HEK293 (cell line): ENCODE measurements at regions not wholly inside any gene's neighbourhood (a gene's known extent, or its start where the extent isn't known, plus 50 kb on each side); places are given as distances from the start of the nearest gene placed in this dataset.
A peak's percentile ranks its signal among the peaks of the same experiment; 100 is the strongest.

Experiments
- GLIS1 ChIP-seq: fragments of 450-650 bp; formaldehyde crosslinking; IDR thresholded peaks from 2 replicates; pipeline ENCODE4 v1.5.1; 2016; ENCODE audit warnings: missing biosample characterization, missing genetic modification characterization
- GLIS2 ChIP-seq: fragments of 450-650 bp; formaldehyde crosslinking; IDR thresholded peaks from 2 replicates; pipeline ENCODE4 v1.5.1; 2016; ENCODE audit warnings: missing biosample characterization, missing genetic modification characterization
- HOXD13 ChIP-seq: sonication (generic); formaldehyde crosslinking; IDR thresholded peaks from 2 replicates; pipeline ENCODE4 v1.8.0; 2022; ENCODE audit warnings: missing genetic modification reagents, borderline replicate concordance
- KLF1 ChIP-seq: fragments of 450-650 bp; formaldehyde crosslinking; IDR thresholded peaks from 2 replicates; pipeline ENCODE4 v1.5.1; 2016; ENCODE audit warnings: missing biosample characterization, missing genetic modification characterization
- KLF9 ChIP-seq: fragments of 450-650 bp; formaldehyde crosslinking; IDR thresholded peaks from 2 replicates; pipeline ENCODE4 v1.5.1; 2016; ENCODE audit warnings: missing biosample characterization, missing genetic modification characterization, low read depth
- SP3 ChIP-seq: fragments of 450-650 bp; formaldehyde crosslinking; IDR thresholded peaks from 2 replicates; pipeline ENCODE4 v1.5.1; 2016; ENCODE audit warnings: missing biosample characterization, missing genetic modification characterization
- YY1 ChIP-seq: fragments of 450-650 bp; formaldehyde crosslinking; IDR thresholded peaks from 2 replicates; pipeline ENCODE4 v1.5.1; 2018; ENCODE audit warnings: missing biosample characterization, missing genetic modification characterization
- YY2 ChIP-seq: fragments of 450-650 bp; formaldehyde crosslinking; IDR thresholded peaks from 2 replicates; pipeline ENCODE4 v1.5.1; 2016; ENCODE audit warnings: missing biosample characterization, missing genetic modification characterization
- ZBTB17 ChIP-seq: fragments of 450-650 bp; formaldehyde crosslinking; IDR thresholded peaks from 2 replicates; pipeline ENCODE4 v1.5.1; 2016; ENCODE audit warnings: missing biosample characterization, missing genetic modification characterization
- ZBTB44 ChIP-seq: fragments of 450-650 bp; IDR thresholded peaks from 2 replicates; pipeline ENCODE4 v1.5.1; 2018; ENCODE audit warnings: missing biosample characterization, mild to moderate bottlenecking, missing genetic modification characterization
- ZNF132 ChIP-seq: fragments of 450-650 bp; formaldehyde crosslinking; IDR thresholded peaks from 2 replicates; pipeline ENCODE4 v1.5.1; 2017; ENCODE audit warnings: missing biosample characterization, missing genetic modification characterization, borderline replicate concordance
- ZNF138 ChIP-seq: fragments of 450-650 bp; formaldehyde crosslinking; IDR thresholded peaks from 2 replicates; pipeline ENCODE4 v1.5.1; 2016; ENCODE audit warnings: missing biosample characterization, missing genetic modification characterization, borderline replicate concordance
- ZNF146 ChIP-seq: fragments of 450-650 bp; formaldehyde crosslinking; IDR thresholded peaks from 2 replicates; pipeline ENCODE4 v1.5.1; 2016; ENCODE audit warnings: missing biosample characterization, missing genetic modification characterization
- ZNF2 ChIP-seq: fragments of 450-650 bp; formaldehyde crosslinking; IDR thresholded peaks from 2 replicates; pipeline ENCODE4 v1.5.1; 2016; ENCODE audit warnings: missing biosample characterization, missing genetic modification characterization
- ZNF266 ChIP-seq: fragments of 450-650 bp; formaldehyde crosslinking; IDR thresholded peaks from 2 replicates; pipeline ENCODE4 v1.5.1; 2016; ENCODE audit warnings: missing biosample characterization, missing genetic modification characterization, low read depth
- ZNF324 ChIP-seq: fragments of 450-650 bp; formaldehyde crosslinking; IDR thresholded peaks from 2 replicates; pipeline ENCODE4 v1.5.1; 2016; ENCODE audit warnings: missing biosample characterization, missing genetic modification characterization
- ZNF341 ChIP-seq: fragments of 450-650 bp; formaldehyde crosslinking; IDR thresholded peaks from 2 replicates; pipeline ENCODE4; 2016; ENCODE audit warnings: low read depth, missing biosample characterization, missing genetic modification characterization
- ZNF350 ChIP-seq: fragments of 450-650 bp; formaldehyde crosslinking; IDR thresholded peaks from 2 replicates; pipeline ENCODE4 v1.5.0; 2017; ENCODE audit warnings: missing biosample characterization, mild to moderate bottlenecking, missing genetic modification characterization
- ZNF354C ChIP-seq: fragments of 450-650 bp; formaldehyde crosslinking; IDR thresholded peaks from 2 replicates; pipeline ENCODE4 v1.5.1; 2016; ENCODE audit warnings: missing biosample characterization, missing genetic modification characterization, low read depth, borderline replicate concordance
- ZNF391 ChIP-seq: fragments of 450-650 bp; formaldehyde crosslinking; IDR thresholded peaks from 2 replicates; pipeline ENCODE4 v1.5.1; 2016; ENCODE audit warnings: low read depth, missing biosample characterization, missing genetic modification characterization, borderline replicate concordance
- ZNF426 ChIP-seq: fragments of 450-650 bp; formaldehyde crosslinking; IDR thresholded peaks from 2 replicates; pipeline ENCODE4 v1.5.1; 2017; ENCODE audit warnings: missing biosample characterization, missing genetic modification characterization, mild to moderate bottlenecking, inconsistent platforms, moderate library complexity
- ZNF433 ChIP-seq: fragments of 450-650 bp; formaldehyde crosslinking; IDR thresholded peaks from 2 replicates; pipeline ENCODE4 v1.5.1; 2016; ENCODE audit warnings: missing biosample characterization, missing genetic modification characterization, low read depth
- ZNF514 ChIP-seq: fragments of 450-650 bp; formaldehyde crosslinking; IDR thresholded peaks from 2 replicates; pipeline ENCODE4 v1.5.1; 2016; ENCODE audit warnings: missing biosample characterization, missing genetic modification characterization
- ZNF521 ChIP-seq: fragments of 450-650 bp; formaldehyde crosslinking; IDR thresholded peaks from 2 replicates; pipeline ENCODE4 v1.5.1; 2017; ENCODE audit warnings: missing biosample characterization, mild to moderate bottlenecking, missing genetic modification characterization
- ZNF530 ChIP-seq: fragments of 450-650 bp; formaldehyde crosslinking; IDR thresholded peaks from 2 replicates; pipeline ENCODE4 v1.5.1; 2016; ENCODE audit warnings: low read depth, missing biosample characterization, missing genetic modification characterization
- ZNF558 ChIP-seq: fragments of 450-650 bp; formaldehyde crosslinking; IDR thresholded peaks from 2 replicates; pipeline ENCODE4 v1.5.1; 2016; ENCODE audit warnings: missing biosample characterization, missing genetic modification characterization
- ZNF561 ChIP-seq: fragments of 450-650 bp; IDR thresholded peaks from 2 replicates; pipeline ENCODE4 v1.5.1; 2018; ENCODE audit warnings: missing biosample characterization, missing genetic modification characterization, borderline replicate concordance
- ZNF596 ChIP-seq: fragments of 450-650 bp; IDR thresholded peaks from 2 replicates; pipeline ENCODE4 v1.5.0; 2018; ENCODE audit warnings: missing biosample characterization, mild to moderate bottlenecking, missing genetic modification characterization, moderate library complexity
- ZNF600 ChIP-seq: fragments of 450-650 bp; formaldehyde crosslinking; IDR thresholded peaks from 2 replicates; pipeline ENCODE4 v1.5.1; 2016; ENCODE audit warnings: missing biosample characterization, missing genetic modification characterization
- ZNF623 ChIP-seq: fragments of 450-650 bp; formaldehyde crosslinking; IDR thresholded peaks from 2 replicates; pipeline ENCODE4 v1.5.1; 2016; ENCODE audit warnings: missing biosample characterization, missing genetic modification characterization
- ZNF664 ChIP-seq: fragments of 450-650 bp; formaldehyde crosslinking; IDR thresholded peaks from 2 replicates; pipeline ENCODE4 v1.5.1; 2016; ENCODE audit warnings: missing biosample characterization, missing genetic modification characterization
- ZNF843 ChIP-seq: fragments of 450-650 bp; formaldehyde crosslinking; IDR thresholded peaks from 2 replicates; pipeline ENCODE4 v1.5.1; 2016; ENCODE audit warnings: missing biosample characterization, missing genetic modification characterization
- TF ChIP-seq, protein P1 (sequence below): fragments of 450-650 bp; formaldehyde crosslinking; IDR thresholded peaks from 2 replicates; pipeline ENCODE4 v1.5.1; 2016; ENCODE audit warnings: missing biosample characterization, missing genetic modification characterization
- TF ChIP-seq, protein P2 (sequence below): fragments of 450-650 bp; formaldehyde crosslinking; IDR thresholded peaks from 2 replicates; pipeline ENCODE4 v1.5.1; 2016; ENCODE audit warnings: missing biosample characterization, missing genetic modification characterization
- TF ChIP-seq, protein P3 (sequence below): fragments of 450-650 bp; formaldehyde crosslinking; IDR thresholded peaks from 2 replicates; pipeline ENCODE4 v1.5.1; 2016; ENCODE audit warnings: missing biosample characterization, missing genetic modification characterization

- TF ChIP-seq ZNF561 (tag by site-specific recombination) (0 out of 2 replicates have a peak, but pooled peaks have one; percentile 47), ZNF341 (tag by site-specific recombination) (no peak), ZNF132 (no peak), ZNF324 (tag by site-specific recombination) (no peak), ZNF843 (tag by site-specific recombination) (no peak), ZNF138 (tag by site-specific recombination) (no peak), ZNF354C (tag by site-specific recombination) (no peak), KLF9 (tag by site-specific recombination) (peak; percentile 25; the same call in 1 of the 2 replicates), ZNF433 (tag by site-specific recombination) (no peak), ZNF426 (tag by site-specific recombination) (no peak), KLF1 (tag by site-specific recombination) (peak; percentile 19; the same call in 1 of the 2 replicates), ZBTB17 (peak; percentile 51; the same call in 1 of the 2 replicates), ZNF521 (tag by site-specific recombination) (no peak), SP3 (tag by site-specific recombination) (no peak), ZNF391 (no peak), ZNF266 (tag by site-specific recombination) (no peak), YY2 (no peak), ZNF514 (no peak), ZNF623 (tag by site-specific recombination) (no peak), ZNF146 (tag by site-specific recombination) (no peak), ZNF530 (tag by site-specific recombination) (no peak), ZNF600 (0 out of 2 replicates have a peak, but pooled peaks have one; percentile 41), GLIS2 (0 out of 2 replicates have a peak, but pooled peaks have one; percentile 26), ZNF2 (tag by site-specific recombination) (0 out of 2 replicates have a peak, but pooled peaks have one; percentile 24), ZNF596 (no peak), ZBTB44 (tag by site-specific recombination) (no peak), GLIS1 (peak; percentile 26; the same call in 1 of the 2 replicates), YY1 (tag by site-specific recombination) (no peak), ZNF558 (tag by site-specific recombination) (no peak), ZNF350 (tag by site-specific recombination) (no peak), ZNF664 (tag by site-specific recombination) (no peak), HOXD13 (CRISPR knock-in tag) (peak; percentile 59; the same call in 1 of the 2 replicates)
- TF ChIP-seq, protein P1, sequence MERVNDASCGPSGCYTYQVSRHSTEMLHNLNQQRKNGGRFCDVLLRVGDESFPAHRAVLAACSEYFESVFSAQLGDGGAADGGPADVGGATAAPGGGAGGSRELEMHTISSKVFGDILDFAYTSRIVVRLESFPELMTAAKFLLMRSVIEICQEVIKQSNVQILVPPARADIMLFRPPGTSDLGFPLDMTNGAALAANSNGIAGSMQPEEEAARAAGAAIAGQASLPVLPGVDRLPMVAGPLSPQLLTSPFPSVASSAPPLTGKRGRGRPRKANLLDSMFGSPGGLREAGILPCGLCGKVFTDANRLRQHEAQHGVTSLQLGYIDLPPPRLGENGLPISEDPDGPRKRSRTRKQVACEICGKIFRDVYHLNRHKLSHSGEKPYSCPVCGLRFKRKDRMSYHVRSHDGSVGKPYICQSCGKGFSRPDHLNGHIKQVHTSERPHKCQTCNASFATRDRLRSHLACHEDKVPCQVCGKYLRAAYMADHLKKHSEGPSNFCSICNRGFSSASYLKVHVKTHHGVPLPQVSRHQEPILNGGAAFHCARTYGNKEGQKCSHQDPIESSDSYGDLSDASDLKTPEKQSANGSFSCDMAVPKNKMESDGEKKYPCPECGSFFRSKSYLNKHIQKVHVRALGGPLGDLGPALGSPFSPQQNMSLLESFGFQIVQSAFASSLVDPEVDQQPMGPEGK (tag by site-specific recombination): peak; percentile 55
- TF ChIP-seq, protein P2, sequence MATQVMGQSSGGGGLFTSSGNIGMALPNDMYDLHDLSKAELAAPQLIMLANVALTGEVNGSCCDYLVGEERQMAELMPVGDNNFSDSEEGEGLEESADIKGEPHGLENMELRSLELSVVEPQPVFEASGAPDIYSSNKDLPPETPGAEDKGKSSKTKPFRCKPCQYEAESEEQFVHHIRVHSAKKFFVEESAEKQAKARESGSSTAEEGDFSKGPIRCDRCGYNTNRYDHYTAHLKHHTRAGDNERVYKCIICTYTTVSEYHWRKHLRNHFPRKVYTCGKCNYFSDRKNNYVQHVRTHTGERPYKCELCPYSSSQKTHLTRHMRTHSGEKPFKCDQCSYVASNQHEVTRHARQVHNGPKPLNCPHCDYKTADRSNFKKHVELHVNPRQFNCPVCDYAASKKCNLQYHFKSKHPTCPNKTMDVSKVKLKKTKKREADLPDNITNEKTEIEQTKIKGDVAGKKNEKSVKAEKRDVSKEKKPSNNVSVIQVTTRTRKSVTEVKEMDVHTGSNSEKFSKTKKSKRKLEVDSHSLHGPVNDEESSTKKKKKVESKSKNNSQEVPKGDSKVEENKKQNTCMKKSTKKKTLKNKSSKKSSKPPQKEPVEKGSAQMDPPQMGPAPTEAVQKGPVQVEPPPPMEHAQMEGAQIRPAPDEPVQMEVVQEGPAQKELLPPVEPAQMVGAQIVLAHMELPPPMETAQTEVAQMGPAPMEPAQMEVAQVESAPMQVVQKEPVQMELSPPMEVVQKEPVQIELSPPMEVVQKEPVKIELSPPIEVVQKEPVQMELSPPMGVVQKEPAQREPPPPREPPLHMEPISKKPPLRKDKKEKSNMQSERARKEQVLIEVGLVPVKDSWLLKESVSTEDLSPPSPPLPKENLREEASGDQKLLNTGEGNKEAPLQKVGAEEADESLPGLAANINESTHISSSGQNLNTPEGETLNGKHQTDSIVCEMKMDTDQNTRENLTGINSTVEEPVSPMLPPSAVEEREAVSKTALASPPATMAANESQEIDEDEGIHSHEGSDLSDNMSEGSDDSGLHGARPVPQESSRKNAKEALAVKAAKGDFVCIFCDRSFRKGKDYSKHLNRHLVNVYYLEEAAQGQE (tag by site-specific recombination): peak; percentile 100
- TF ChIP-seq, protein P3, sequence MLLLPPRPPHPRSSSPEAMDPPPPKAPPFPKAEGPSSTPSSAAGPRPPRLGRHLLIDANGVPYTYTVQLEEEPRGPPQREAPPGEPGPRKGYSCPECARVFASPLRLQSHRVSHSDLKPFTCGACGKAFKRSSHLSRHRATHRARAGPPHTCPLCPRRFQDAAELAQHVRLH (tag by site-specific recombination): no peak
These were observed 219.9 kb downstream of the ENGASE start (continued) for GRCh38 chr17:79294459-79295071.
